HG03039 (cell line): ENCODE measurements at regions not wholly inside any gene's neighbourhood (a gene's known extent, or its start where the extent isn't known, plus 50 kb on each side); places are given as distances from the start of the nearest gene placed in this dataset.

ENCODE experiments used
- ATAC-seq: cut with Tn5 transposase; IDR thresholded peaks from one replicate; pipeline ENCODE4 v1.9.1; 2021; ENCODE audit warnings: mild to moderate bottlenecking, moderate library complexity; ENCODE audit not compliant: unreplicated experiment

- ATAC-seq = no peak
Observed at GRCh38 chr13:74084375-74084935, 49.7 kb downstream of the KLF12 start.

- no peak for ATAC-seq
Observed at GRCh38 chr13:74082741-74083160, 51.5 kb downstream of the KLF12 start.

- ATAC-seq = no peak
Observed at GRCh38 chr13:74080762-74081161, 53.4 kb downstream of the KLF12 start.

GRCh38 chr13:74077792-74078191 lies 56.4 kb downstream of the KLF12 start:
- no peak for ATAC-seq

- ATAC-seq = no peak
Observed at GRCh38 chr13:74077375-74077774, 56.8 kb downstream of the KLF12 start.

- no peak for ATAC-seq
Observed at GRCh38 chr13:74074723-74075122, 59.5 kb downstream of the KLF12 start.

- no peak for ATAC-seq
Observed at GRCh38 chr13:74073274-74073673, 60.9 kb downstream of the KLF12 start.

- no peak for ATAC-seq
Observed at GRCh38 chr13:74070513-74070912, 63.7 kb downstream of the KLF12 start.

- ATAC-seq = no peak
Observed at GRCh38 chr13:74070065-74070464, 64.1 kb downstream of the KLF12 start.

GRCh38 chr13:74068471-74068870 lies 65.7 kb downstream of the KLF12 start:
- no peak for ATAC-seq

- no peak for ATAC-seq
Observed at GRCh38 chr13:74067818-74068217, 66.4 kb downstream of the KLF12 start.

GRCh38 chr13:74066937-74067336 lies 67.3 kb downstream of the KLF12 start:
- no peak for ATAC-seq

GRCh38 chr13:74064805-74065312 lies 69.3 kb downstream of the KLF12 start:
- ATAC-seq = no peak

GRCh38 chr13:74063533-74064100 lies 70.6 kb downstream of the KLF12 start:
- no peak for ATAC-seq

- ATAC-seq = peak; percentile 87
Observed at GRCh38 chr13:74062933-74063332, 71.3 kb downstream of the KLF12 start.

GRCh38 chr13:74061926-74062595 lies 72.1 kb downstream of the KLF12 start:
- peak; percentile 48 for ATAC-seq

- ATAC-seq = no peak
Observed at GRCh38 chr13:74056801-74057542, 77.2 kb downstream of the KLF12 start.

GRCh38 chr13:74052402-74052928 lies 81.7 kb downstream of the KLF12 start:
- ATAC-seq = no peak

- ATAC-seq = no peak
Observed at GRCh38 chr13:74048756-74049155, 85.4 kb downstream of the KLF12 start.

GRCh38 chr13:74047931-74048600 lies 86.1 kb downstream of the KLF12 start:
- ATAC-seq = no peak

- ATAC-seq = no peak
Observed at GRCh38 chr13:74046431-74046830, 87.8 kb downstream of the KLF12 start.
